Stimulated activated CD8-positive, alpha-beta memory T cell treated with anti-CD3 and anti-CD28 coated beads, Interleukin-7, amount 100 ng/mL, for 4 hours (primary cell): ENCODE measurements at regions not wholly inside any gene's neighbourhood (a gene's known extent, or its start where the extent isn't known, plus 50 kb on each side); places are given as distances from the start of the nearest gene placed in this dataset.

Source experiments
- DNase-seq, 2 donors: peaks; one replicate each; pipeline ENCODE4 v3.0.0-alpha.2; 2020; ENCODE audit warnings: low read depth in 2 of 2

DNA sequence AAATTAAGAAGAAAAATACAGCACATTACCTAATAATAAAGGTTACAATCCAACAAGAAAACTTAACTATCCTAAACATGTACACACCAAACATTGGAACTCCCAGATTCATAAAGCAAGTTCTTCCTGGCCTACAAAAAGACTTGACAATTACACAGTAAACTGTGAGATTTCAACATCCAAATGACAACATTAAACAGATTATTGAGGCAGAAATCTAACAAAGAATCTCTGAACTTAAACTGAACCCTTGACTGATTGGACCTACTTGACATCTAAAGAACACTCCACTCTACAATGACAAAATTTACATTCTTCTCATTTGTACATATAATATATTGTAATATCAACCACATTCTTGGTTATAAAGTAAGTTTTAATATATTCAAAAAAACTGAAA, 1341.3 kb downstream of the LRFN5 start:
- DNase-seq, result no peak

DNA sequence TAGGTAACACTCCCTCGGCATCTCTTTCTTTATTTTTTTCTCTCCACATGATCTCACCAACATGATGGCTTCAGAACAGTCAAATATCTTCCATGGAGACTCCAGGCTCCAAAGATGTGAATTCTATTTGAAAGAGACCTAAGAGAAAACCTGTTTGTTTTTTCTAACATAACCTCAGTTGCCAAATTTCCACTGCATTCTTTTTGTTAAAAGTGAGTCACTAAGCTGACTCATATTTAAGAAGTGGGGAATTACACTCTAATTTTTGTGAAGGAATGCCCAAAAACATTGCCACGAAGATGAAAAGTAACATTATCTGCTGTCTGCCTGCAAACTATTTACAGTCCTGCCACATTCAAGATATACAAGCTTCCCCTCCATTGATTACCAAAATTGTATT, 1337.6 kb downstream of the LRFN5 start:
- DNase-seq, result no peak

DNA sequence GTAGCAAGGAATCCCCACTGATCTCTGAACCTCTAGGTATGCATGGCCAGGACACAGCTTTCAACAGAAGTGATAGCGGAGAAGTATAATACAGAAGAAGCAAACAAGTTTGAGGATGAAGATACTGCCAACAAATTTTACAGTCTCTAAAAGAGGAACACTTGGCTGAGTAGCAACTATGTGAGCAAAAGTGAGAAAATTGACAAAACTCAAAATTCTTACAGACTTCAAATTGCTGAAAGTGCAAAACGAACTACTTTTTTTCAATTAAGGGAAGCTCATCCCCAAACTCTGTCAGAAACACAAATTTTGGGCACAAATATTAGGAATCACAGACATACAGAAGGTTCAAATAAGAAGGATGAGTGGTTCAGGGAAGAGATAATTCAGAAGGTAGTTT, 1324.6 kb downstream of the LRFN5 start:
- no peak for DNase-seq

DNA sequence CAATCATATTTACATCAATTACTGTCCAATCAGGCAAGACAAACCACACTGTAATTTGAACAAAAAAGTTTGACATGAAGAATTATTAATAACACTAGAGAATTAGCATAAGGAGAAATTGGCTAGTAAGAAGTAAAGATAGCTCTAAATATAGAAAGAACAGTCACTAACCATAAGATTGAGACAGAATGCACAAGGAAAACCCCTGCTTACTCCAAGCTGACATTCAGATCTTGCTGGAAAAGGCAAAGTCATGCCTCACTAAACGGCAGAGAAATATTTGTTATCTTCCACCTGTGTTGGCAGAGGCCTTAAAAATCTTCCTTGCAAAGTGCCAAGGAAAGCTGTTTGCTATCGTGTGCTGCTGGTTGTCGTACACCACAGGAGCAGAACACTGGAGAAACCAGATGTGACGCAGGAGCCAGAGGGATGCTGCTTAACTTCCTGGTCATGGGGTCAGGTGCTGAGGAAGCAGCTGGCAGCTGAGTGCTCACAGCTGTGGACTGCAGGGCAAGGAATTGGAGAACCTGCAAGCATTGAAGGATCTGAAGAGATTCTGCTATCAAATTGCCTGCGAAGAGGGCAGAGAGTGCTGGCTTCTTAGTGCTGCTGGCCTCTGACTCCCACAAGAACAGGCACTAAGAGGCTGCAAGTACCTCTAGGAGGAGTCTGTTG, 1323.3 kb downstream of the LRFN5 start:
- no peak for DNase-seq

DNA sequence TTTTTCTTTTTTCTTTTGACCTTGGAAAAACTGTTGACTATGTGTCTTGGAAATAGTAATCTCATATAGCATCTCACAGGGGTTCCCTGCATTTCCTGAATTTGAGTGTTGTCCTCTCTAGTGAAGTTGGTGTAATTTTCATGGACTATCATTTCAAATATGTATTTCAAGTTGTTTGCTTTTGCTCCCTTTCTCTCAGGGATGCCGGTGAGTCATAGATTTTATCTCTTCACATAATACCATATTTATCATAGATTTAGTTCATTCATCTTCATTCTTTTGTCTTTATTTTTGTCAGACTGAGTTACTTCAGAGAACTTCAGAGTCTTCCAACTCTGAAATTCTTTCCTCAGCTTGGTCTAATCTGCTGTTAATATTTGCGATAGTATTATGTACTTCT, 1320.6 kb downstream of the LRFN5 start:
- DNase-seq, result no peak

DNA sequence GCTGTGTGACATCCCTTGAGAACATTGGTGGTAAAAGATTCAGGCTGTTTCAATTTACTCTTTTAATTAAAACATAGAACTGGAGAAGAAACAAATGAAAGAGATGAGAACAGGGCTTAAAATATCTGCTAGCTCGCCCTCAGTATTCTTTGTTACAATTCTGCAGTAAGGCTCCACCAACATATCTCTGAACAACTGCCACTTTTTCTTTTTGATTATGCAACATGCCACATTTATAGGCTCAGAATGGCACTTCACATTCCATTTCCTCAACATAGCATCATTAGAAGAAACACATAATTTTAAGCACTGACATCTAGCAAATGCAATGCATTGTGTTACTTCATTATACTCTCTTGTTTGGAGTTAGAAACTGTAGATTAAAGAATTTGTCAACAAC, 1315.2 kb downstream of the LRFN5 start:
- no peak for DNase-seq

DNA sequence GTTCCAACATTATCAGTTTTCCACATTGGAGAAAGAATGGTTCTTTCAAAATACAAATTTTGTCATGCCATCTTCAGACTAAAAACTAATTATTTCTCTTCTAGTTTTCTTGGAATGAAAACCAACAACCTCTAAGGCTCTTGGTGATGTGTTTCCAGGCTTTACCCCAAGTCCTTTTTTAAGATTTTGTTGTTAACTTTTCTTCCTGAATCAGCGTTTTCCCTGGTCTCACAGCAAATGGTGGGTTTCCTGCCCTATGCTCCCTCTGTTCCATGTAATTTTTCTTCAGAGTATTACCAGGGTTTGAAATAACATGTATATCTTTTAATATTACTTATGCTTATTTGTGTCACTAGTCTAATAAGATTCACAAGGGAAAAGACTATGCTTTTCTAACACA, 1311.9 kb downstream of the LRFN5 start:
- DNase-seq, result no peak

DNA sequence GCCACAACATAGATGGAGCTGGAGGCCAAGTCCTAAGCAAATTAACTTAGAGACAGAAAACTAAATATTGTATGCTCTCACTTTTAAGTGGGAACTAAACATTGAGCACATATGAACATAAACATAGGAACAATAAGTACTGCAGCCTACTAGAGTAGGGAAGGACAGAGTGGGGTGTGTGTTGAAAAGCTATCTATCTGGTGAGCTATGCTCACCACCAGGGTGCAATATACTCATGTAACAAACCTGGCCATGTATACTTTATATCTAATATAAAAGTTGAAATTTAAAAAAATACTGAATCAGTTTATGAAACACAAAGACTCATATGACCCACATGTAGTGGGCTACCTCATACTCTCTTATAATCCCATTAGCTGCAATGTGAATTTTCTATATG, 1305.0 kb downstream of the LRFN5 start:
- no peak for DNase-seq

DNA sequence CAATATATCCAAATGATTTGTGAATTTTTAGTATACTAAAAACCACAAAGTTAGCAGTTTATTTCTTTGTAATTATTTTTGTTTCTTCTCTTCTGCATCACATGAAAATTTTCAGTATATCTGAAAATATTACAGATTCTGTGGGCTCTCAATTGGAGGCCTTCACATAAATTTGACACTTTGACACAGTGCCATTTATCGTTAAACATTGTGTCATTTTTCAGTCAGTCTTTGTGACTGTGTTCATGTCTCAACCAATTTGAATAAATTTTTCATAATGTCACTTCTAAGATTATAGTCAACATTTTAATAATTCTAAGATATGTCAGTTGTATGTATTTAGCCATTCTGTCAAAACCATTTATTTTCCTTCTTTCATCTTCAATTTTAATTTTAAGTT, 1303.0 kb downstream of the LRFN5 start:
- DNase-seq, result no peak

DNA sequence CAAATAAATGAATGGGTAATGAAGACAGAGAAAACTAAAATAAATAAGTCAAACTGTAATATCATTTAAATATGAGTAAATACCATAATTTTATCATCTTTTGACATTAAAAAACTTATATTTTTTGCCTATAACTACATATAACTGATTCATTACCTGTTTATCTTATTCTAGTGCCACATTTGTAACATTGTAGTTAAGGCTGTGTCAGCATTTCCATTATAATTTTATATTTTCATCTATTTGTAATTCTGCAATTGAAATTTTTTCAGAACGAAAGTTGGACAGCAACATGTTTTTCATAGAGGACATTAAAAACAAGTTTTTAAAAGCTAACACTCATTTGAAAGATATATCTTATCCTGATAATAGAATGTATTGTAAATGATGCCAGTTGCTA, 1286.5 kb downstream of the LRFN5 start:
- DNase-seq, result no peak

DNA sequence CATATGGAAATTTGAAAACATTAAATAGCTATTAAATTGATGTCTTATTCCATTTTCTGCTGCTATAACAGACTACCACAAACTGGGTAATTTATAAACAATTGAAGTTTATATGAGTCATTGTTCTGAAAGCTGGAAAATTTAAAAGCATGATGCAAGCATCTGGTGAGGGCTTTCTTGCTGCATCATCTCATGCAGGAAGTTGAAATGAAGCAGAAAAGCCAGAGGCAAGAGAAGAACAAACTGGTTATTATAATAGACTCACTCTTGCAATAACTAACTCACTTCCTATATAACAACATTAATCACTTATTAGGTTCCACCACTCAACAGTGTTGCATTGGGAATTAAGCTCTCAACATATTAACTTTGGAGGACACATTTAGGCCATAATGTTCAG, 1277.4 kb downstream of the LRFN5 start:
- no peak for DNase-seq

DNA sequence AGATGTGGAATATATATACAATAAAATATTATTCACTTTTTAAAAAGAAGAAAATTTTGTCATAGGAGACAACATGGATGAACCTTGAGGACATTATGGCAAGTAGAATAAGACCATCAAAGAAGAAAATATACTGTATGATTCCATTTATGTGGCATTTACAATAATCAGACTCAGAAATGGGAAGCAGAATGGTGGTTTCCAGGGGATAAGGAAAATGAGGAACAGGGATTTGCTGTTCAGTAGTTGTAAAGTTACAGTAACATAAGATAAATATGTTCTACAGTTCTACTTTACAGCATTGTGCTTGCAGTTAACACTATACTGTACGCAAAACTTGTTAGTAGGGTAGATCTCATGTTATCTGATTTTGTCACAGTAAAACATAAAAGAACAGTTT, 1271.0 kb downstream of the LRFN5 start:
- no peak for DNase-seq

DNA sequence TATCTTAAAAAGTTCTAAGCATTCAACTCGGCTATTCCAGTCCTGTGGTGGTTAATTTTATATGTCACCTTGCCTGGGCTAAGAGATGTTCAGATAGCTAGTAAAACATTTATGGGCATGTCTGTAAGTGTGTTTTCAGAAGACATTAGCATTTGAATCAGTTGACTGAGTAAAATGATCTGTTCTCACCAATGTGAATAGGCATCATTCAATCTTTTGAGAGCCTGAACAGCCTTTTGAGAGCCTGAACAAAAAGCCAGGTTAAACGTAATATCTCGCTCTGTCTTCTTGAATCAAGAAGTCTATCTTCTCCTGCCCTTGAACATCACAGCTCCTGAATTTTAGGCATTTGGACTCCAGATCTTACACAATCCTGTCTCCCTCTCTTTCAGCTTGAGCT, 1266.1 kb downstream of the LRFN5 start:
- DNase-seq, result no peak

DNA sequence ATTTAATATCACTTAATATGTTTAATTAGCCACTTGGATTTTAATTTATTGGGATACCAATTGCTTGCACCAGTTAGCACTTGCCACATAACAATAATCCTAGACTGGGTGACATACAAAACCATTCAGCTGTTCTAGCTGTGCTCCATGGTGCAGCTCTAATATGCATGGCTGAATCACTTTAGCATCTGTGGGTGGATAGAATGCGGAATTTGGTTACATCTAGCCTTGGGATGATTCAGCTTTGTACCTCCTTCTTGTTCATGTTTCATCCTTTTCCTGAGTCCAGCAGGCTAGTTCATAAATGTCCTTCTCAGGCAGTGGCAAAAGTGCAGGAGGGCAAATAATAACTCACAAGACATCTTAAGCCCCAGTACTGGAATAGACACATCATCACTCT, 1263.0 kb downstream of the LRFN5 start:
- no peak for DNase-seq

DNA sequence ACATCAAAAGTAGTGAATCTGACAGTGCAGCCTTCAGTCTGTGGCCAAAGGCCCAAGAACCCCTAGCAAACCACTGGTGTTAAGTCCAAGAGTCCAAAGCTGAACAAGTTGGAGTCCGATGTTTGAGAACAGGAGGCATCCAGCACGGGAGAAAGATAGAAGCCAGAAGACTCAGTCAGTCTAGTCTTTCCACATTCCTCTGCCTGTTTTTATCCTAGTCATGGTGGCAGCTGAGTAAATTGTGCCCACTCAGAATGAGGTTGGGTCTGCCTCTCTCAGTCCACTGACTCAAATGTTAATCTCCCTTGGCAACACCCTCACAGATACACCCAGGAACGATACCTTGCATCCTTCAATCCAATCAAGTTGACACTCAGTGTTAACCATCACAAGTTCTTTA, 1255.4 kb downstream of the LRFN5 start:
- no peak for DNase-seq

DNA sequence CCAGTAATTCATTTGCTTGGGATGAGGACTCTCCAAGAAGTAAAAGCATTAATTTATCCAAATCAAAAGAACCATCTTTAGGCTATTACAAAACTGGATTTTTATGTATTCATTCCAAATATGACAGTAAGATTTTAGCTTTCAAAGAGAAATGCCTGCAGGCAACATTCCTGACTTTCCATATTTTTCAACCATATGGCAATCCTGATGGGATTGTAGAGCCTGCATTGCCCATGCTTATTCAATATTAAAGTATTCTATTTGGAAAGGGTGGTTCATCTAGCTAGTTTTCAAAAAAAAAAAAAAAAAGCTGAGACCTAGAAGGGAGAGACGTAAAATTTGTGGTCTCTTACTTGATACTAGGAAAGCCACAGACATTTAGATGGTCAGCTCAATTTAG, 1253.7 kb downstream of the LRFN5 start:
- no peak for DNase-seq

DNA sequence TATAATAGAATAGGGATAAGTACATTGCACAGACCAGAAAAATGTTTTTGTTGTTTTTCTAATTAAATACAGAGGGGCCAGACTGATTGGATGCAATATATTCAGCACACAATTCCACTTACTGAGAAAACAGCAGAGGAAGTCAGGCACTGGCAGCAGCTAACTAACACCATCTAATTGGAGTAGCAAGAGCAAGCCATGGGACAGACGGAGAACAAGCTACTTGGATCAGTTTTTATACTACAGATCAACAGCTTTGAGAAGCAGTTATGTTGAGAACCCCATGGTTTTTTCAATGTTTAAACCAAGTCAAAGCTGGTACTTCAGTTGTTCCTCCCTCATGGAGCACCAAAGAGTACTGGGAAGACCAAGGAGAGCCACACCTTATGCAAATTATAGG, 1249.4 kb downstream of the LRFN5 start:
- DNase-seq, result no peak

DNA sequence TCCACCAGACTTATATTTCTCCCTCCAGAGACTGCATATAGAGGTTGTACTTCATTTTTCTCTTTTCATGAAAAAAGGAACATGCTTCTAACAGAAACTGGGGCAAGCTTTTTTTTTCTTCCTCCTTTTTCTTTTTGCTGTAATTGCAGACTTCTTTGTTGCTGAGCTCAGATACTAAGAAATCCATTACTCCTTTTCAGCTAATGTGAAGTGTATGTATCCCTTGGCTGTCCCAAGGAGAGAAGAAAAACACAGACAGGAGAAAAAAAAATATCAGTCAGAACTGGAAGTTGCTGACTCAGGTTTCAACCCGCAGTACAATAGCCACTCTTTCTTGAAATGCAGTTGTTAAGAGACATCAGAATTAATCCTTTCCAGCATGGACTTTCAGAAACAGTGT, 1248.4 kb downstream of the LRFN5 start:
- no peak for DNase-seq

DNA sequence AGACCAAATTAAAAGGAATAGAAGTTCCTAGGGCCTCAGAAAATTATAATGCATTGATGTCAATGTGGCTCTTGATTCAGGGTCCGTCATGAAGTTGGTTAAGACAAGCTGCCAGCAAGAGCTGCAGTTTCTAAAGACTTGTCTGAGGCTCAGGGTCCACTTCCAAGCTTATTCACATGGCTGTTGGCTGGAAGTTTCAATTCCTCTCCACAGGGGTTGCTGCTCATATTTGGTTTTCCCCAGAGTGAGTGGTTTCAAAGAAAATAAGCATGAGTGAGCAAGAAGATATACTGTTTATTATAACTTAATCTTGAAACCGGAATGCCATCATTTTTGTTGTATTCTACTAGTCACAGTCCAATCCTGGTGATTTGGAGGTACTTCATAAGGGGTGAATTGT, 1247.4 kb downstream of the LRFN5 start:
- DNase-seq, result no peak

DNA sequence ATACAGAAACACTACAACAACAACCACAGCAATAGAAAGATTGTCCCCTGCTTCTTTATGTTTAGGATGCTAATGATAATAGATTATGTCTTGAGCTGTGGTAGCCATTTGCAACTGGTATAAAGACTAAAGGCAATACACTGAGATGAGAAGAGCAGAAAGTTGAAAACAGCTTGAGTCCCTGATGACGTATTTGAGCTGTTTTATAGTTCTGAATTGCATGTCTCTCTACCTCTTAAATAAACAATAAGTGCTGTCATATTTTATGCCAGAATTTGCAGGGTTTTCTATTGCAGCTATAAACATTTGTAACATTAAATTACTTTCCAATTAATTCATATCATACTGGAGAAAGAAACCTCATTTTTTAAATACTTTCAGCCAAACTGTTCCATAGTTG, 1242.0 kb downstream of the LRFN5 start:
- DNase-seq, result no peak

DNA sequence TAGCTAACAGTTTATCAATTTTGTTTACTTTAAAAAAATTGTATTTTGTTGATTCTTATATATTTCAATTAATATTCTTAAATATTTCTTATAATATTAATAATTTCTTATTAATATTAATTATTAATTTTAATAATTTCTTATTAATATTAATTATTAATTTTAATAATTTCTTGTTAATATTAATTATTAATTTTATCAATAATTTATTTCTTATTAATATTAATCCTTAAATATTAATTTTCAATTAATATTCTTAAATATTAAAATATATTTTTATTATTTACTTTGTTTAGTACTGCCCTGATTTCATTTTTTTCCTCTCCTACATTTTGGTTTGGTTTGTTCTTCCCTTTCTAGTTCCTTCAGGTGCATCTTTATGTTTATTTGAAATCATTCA, 1208.1 kb downstream of the LRFN5 start:
- no peak for DNase-seq

DNA sequence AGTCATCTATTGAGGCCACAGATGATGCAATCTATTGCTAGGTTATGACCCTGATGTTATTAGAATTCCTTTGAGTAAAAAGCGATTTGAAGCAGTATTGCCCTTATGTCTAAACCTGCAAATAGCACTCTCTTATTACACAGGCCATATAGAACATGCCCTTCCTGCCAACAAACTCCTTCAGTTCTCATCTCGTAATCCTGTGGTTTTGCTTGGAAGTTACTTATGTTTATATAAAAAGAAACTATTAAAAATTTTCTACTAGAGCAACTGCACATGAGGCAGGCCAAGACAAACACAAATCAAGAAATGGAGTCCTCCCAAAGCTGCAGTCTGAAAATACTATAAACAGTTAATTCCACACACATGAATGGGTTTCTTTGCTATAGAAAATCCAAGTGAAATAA, 1200.2 kb downstream of the LRFN5 start:
- no peak for DNase-seq

DNA sequence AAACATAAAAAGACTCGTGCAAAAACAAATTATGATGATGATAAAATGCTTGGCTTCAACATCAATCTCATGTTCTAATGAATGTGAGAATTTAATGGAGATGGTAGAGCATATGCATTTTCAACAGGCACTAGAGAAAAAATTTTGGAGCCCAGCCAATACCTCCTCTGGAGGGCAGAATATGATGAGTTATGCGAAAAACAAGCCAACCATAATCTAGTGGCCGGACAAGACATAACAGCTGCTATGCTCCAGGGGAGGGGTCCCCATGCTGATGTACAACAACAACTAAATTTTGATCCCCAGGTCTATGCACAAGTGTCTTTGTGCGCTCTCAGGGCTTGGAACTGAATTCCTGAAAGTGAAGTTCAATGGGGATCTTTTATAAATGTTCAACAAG, 1197.5 kb downstream of the LRFN5 start:
- DNase-seq, result no peak

DNA sequence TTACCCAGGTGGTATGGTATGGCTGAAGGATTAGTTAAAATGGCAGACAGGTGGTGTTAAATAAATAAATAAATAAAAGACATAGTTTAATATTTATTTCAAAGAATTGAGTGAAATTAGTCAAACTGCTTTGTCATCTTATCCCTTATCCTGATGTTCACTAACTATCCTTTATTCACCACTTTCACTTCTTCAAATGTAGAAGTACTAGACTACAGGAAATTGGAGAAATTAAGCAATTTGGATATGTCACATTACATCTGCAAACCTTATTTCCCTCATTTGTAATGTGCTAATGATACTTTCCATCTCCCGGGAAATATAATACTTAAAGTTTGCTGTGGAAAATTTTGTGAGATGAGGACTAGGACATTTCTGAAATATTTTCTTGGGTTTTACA, 1195.7 kb downstream of the LRFN5 start:
- DNase-seq, result no peak

DNA sequence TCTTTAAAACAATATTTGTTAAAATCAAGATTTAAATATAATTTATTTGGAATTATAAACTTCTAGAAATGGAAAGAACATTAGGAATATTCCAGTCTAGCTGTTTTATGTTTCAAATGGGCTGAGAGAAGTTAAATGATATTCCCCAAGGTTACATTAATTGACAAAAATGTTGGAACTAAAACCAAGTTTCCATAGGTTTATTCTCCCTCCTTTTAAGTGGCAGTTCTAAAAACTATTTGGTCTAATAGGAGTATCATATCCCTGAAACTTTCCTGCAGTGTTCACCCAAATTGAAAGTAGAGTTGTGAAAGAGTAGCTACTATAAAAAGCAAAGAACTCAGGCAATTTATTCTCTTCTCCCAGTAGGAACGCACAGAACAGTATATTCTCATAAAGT, 1185.5 kb downstream of the LRFN5 start:
- DNase-seq, result no peak
